ENCODE measurements at regions not wholly inside any gene's neighbourhood (a gene's known extent, or its start where the extent isn't known, plus 50 kb on each side); places are given as distances from the start of the nearest gene placed in this dataset.

DNA sequence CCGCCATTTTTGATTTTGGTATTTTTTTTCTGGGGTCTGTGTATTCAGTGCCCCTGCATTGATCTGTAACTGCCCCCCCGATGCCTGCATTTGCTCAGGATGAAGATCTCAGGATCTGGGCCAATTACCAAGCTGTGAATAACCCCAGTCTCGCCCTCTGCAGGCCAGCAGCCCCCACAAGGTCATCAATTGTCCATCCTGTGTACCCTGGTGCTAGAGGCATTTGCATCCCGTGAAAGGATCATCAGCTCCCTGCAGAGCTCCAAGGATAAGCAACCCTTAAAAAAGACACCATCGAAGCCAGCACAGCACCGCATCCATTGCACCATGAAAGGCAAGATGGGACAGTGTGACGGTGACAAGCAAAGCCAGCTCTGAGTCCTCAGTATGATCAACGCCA is 154.1 kb upstream of the KLHL29 start:
- DNase-seq (ENCODE audit: low spot score) (no peak), ATAC-seq (no peak)
- intact Hi-C loops (cut with DNase I), result no loop called here

DNA sequence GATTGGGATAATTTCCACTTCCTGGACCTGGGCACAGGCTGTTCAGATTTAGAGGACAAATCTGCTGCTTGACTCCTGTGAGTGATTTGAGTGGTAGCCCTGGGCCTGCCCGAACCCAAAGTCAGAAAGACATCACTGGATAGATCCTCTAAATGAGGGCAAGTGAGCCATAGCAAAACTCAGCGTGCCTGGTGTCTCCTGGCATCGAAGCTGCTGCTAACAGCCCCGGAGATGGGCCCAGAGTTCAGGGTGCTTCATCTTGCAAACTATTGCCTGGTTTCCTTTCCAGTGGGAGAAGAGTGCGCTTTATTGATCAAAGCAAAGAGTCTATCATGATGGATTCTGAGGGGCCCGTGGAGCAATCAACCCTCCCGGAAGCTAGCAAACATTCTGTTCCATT is 153.1 kb upstream of the KLHL29 start:
- intact Hi-C loops (cut with DNase I), result no loop called here
- DNase-seq (ENCODE audit: low spot score) (no peak), ATAC-seq (no peak)

DNA sequence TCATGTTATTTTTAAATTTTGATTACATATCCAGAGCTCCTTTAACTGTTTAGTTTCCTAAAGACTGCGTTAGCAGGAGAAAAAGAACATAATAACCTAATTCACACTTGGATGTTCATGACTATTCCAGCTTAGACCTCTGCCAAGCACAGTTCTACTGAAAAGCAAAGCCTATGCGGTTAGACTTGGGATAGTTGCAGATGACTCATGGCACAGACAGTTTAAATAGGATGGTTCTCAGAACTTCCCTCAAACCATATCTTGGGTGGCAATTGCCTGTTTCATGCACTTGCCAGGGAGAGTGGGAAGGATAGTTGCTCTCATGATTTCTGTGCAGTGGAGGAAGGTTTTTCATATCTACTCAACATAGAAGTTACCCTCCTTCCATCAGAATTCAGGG is 149.7 kb upstream of the KLHL29 start:
- DNase-seq (ENCODE audit: low spot score) (no peak), ATAC-seq (no peak)
- intact Hi-C loops (cut with DNase I), result no loop called here

DNA sequence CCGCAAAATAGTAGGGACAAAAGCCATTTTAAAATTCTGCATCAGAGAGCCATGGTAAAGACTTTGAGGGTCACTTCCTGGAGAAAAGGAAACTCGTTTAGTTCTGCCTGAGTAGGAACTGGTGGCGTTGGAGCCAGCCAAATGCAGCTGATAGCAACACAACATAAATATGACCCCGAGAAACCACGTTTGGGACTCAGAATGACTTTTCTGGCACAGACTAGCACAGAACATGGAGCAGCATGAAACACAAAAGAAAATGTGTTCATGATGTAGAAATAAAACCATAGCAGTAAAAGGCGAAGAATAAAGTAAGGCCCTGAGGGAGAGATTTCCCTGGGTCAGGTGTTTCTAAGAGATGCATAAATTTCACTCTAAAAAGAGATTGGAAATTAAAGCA is 149.2 kb upstream of the KLHL29 start:
- DNase-seq (ENCODE audit: low spot score), result no peak
- intact Hi-C loops (cut with DNase I), result no loop called here
- ATAC-seq, result no peak

DNA sequence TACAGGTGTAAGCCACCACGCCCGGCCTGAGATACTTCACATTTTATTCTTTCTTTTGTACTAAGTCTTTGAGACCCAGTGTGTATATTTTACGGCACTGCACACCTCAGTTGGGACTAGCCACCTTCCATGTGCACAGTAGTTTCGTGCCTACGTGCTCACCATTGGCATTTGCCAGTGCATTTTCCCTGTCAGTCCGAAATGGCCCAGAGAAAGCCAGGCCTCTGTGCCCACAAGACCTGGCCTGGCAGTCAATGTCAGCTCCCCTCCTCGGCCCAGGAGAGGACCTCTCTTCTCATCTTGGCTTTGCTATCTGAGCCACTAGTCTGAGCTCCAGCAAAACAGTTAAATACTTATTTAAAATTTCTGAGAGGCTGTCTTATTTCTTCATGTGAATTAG is 147.8 kb upstream of the KLHL29 start:
- DNase-seq (ENCODE audit: low spot score) (no peak), ATAC-seq (no peak)
- intact Hi-C loops (cut with DNase I), result no loop called here

DNA sequence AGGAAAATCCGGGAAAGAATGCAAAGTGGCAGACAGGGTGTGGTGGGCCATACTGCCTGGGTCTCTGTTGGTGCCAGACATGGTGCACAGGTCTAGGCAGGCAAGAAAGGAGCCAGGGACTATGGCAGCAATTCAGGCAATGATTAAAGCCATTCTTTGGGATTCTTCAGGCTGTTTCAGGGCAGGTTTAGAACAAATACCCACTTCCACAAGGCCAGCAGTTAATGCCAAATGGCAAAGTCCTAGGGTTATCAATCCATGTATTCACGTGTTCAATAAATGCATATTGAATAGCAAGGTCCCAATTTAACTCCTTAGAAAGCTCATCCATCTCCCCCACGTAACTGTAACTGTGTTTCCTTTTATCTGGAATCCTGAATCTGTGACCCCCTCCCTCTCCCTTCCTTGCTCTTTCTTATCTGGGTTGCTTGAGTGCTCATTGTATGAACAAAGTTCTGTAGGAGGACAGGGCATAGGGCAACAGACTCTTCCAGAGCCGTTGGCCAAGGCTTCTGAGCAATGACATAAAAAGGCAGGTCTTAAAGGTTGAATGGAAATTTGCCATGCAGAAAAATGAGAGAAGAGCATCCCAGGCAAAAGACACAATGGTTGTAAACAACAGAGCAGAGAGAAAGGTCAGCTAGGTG is 146.8 kb upstream of the KLHL29 start:
- DNase-seq (ENCODE audit: low spot score) (no peak), ATAC-seq (no peak)
- intact Hi-C loops (cut with DNase I), result no loop called here

DNA sequence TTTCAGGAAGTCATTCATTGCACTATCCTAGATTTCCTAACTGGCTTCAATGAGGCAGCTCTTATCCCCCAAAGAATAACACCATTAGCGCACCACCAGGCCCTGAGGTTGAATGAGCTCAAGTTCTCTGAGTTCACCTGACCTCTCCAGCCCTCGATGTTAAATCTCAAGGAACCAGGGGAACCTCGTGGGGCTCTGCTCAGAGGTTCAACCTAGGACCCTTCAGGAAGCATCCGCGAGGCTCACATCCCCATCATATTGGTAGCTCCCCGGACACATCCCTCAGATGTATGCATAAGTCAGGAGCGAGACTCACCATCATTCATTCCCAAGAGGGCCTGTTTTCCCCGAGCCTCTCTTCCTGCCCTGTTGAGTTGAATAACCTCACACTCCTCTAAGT is 145.6 kb upstream of the KLHL29 start:
- DNase-seq (ENCODE audit: low spot score) (no peak), ATAC-seq (no peak)
- intact Hi-C loops (cut with DNase I), result no loop called here

DNA sequence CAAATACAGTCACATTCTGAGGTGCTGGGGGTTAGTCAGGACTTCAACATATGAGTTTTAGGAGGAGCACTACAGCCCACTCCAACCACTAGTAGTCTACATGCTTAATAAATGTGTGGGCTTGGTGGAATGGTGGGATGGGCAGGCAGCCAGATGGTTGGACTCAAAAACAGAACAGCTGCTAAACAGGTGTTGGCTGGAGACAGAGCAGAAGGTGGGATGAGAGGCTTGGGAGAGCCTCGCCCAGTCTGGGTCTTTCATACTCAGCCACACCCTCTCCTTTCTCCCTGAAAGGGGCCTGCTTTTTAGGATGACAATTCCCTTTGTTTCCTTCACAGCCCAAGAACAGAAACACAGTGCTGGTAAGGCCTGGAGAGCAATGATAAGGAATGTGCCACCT is 143.9 kb upstream of the KLHL29 start:
- intact Hi-C loops (cut with DNase I), result no loop called here
- ATAC-seq, result no peak
- DNase-seq (ENCODE audit: low spot score), result no peak

DNA sequence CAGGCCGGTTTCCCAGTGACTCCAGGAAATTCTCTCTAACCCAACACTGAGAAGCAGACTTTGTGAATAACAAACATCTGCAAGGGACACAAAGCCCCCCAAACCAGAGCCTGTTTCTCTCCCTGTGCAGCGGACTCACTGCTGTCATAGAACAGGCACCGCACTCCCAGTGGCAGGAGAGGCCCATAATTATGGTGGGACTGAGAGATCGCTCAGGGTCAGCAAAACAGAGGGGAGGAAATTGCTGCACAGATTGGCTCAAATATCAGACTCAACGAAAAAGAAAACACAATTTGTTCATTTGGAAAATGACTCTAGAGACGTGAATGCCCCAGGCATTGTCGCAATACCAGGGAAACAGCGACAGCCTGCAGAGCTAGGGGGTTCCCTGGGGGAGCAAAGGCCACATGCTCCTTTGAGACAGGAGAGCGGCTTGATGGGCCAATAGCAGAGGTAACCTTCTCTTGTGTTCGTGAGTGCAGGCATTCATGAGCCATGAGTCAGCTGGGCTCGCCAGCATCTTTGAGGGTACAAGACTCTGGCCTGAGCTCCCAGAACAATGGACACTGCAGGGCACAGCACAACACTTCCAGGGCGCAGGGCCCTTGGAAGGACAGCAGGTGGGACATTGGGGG is 143.3 kb upstream of the KLHL29 start:
- intact Hi-C loops (cut with DNase I), result no loop called here
- ATAC-seq (no peak), DNase-seq (ENCODE audit: low spot score) (no peak)

DNA sequence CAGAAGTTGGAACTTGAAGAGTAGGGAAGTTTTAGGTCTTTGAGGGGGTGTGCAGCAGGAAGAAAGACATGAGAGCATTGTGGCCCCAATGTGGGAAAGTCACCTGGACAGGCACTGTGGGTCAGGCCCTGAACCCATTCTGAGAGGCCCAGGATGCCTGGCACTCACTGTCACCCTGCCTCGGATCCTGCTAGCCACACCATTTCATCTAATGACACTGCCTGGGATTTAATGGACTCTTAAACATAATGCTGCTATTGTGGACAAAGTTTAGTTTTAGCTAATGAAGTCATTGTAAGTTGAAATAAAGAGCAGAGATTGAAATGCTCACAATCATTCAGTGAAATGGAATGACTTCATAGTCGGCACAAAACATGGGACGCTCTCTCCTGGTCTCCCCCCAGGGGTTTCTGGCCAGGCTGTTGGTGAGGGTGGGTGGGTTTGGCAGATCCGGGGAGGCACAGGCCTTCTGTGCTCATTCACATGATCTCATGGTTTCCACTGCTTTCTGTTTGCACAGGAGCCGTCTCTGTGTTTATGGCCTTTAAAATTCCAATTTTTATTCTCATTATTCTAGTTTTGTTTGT is 141.8 kb upstream of the KLHL29 start:
- intact Hi-C loops (cut with DNase I), result no loop called here
- DNase-seq (ENCODE audit: low spot score) (no peak), ATAC-seq (peak; percentile 70)

DNA sequence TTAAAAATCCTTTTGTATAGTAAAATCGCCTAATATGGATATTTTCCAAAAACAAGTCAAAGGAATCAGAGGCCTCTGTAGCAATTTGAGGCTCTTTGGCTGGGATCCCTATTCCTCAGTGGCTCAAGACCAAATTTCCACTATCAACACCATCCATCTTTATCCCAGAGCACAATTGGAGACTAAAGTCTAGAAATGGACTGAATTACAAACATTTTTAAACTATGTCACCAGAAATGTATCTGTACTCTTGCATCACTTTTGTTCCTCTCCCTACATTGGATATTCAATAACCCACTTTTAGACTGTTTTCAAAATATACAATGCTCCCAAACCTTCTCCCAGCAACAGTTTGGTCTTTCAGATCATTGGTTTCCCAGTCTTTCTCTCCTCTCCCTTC is 140.4 kb upstream of the KLHL29 start:
- intact Hi-C loops (cut with DNase I), result no loop called here
- no peak for DNase-seq (ENCODE audit: low spot score)

DNA sequence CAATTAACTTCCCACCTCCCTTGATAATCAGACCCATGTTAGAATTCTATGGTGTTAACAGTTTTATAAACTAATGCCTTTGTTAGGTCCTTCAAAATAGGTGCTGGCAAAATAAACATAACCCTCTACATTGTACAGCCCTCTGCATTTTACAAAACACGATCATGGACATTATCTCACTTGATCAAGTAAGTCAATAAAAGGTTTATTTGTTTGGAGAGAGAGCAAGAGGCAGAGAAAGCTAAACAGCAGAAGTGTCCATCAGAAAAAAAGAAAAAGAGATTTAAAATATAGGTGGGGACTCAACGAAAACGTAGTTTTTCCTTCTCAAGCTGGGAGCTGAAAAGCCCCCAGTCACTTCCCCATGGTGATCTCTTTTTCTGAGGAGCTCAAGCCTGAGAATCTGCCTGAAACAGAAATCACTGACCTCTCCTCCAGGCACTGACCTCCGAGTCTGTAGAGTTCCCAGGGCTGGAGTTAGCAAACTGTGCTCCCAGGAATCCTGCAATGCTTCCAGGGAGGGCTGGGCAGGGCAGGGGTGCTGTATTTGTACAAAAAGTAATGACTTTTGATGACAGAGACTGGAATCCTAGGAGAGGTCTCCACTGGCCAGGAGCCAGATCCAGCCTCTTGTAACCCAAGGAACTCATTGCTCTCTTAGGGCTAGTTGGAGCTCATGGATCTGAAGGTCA is 137.8 kb upstream of the KLHL29 start:
- DNase-seq (ENCODE audit: low spot score), result no peak
- ATAC-seq, result no peak
- intact Hi-C loops (cut with DNase I), result no loop called here

More for the DNA sequence above, 140.4 kb upstream of the KLHL29 start:
- ATAC-seq, result no peak

DNA sequence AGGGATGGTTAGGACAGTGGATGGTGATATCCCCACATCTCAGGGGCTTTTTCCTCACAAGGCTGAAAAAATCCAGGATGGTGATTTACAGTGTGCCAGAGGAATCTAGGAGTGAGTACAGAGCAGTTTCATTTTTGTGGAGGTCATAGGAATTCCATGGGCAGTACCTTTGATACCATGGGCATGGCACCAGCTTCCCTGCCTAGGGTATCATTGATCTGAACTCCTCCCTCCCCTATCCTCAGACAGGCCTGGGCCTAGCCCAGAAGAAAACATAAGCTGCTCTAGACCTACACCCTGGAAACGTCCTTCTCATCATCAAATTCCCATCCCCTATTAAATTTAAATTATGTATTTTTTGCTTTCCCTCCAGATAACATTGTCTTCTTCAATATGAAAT is 136.3 kb upstream of the KLHL29 start:
- intact Hi-C loops (cut with DNase I), result no loop called here
- ATAC-seq, result no peak
- DNase-seq (ENCODE audit: low spot score), result no peak

DNA sequence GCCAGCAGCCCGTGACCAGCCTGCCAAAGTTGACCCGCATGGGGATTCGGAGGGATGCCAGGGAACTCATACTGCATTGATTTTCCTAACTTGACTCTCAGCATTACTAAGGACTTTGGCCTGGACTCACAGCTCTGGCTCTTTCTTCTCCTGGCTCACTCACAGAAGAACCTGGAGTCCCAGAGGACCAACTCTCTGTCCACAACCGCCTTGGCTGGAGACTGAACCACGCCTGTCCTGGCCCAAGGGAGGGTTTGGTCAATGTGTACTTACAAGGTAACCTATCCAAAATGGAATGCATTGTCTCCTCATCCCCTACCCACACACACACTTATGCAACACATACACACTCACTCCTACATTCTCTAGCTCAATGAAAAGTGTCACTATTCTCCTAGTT is 135.6 kb upstream of the KLHL29 start:
- no peak for DNase-seq (ENCODE audit: low spot score)
- ATAC-seq, result peak; percentile 82
- intact Hi-C loops (cut with DNase I), result no loop called here

DNA sequence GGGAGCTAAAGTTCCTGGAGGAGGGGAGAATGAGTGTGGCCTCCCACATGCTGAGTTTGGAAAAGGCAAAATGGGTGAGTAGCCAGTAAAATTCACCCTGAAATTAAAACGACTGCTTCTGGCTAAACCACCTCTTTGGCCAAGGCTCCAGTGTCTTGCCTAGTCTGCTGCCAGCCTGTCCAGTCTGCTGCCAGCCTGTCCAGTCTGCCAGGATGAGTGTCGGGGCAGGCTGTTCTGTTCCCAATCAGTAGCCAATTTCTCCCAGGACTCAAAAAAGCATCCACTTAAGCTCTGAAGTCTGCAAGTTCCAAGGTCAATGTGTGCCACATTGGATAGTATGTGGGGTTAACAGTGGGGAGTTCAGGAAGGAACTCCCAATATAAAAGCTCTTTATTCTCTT is 134.6 kb upstream of the KLHL29 start:
- no peak for ATAC-seq

DNA sequence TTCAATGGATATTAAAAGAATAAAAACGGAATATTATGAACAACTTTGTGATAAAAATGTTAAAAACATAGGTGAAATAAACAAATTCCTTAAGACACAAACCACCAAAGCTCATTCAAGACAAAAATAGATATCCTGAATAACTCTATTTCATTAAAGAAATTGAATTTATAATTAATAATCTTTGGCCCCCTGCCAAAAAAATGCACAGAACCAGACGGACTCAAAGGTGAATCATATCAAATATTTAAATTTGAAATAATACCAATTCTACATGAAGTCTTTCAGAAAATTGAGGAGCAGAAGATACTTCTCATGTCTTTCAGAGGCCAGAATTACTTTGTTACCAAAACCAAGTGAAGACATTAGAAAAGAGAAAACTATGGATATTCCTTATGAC is 128.3 kb upstream of the KLHL29 start:
- ATAC-seq (no peak), DNase-seq (ENCODE audit: low spot score) (no peak)
- intact Hi-C loops (cut with DNase I), result no loop called here

More for the DNA sequence above, 134.6 kb upstream of the KLHL29 start:
- intact Hi-C loops (cut with DNase I), result no loop called here
- no peak for DNase-seq (ENCODE audit: low spot score)

DNA sequence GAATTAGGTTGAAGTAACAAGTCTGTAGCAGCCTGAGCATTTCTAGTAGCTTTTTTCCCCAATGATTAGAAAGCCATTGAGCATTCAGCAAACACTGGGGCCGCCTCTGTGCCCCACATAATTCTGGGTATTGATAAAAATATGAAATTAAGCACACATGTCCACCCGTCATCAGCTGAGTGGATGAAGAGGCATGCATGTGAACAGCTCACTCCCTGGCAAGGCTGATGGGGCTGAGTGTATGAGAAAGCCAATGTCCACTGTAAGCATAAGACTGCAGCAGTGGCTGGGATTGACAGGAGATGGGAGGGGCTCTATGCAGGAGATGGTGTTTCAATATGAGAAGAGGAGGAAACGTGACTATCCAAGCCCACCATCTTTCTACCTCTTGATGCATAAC is 124.4 kb upstream of the KLHL29 start:
- ATAC-seq (no peak), DNase-seq (ENCODE audit: low spot score) (no peak)
- intact Hi-C loops (cut with DNase I), result no loop called here

DNA sequence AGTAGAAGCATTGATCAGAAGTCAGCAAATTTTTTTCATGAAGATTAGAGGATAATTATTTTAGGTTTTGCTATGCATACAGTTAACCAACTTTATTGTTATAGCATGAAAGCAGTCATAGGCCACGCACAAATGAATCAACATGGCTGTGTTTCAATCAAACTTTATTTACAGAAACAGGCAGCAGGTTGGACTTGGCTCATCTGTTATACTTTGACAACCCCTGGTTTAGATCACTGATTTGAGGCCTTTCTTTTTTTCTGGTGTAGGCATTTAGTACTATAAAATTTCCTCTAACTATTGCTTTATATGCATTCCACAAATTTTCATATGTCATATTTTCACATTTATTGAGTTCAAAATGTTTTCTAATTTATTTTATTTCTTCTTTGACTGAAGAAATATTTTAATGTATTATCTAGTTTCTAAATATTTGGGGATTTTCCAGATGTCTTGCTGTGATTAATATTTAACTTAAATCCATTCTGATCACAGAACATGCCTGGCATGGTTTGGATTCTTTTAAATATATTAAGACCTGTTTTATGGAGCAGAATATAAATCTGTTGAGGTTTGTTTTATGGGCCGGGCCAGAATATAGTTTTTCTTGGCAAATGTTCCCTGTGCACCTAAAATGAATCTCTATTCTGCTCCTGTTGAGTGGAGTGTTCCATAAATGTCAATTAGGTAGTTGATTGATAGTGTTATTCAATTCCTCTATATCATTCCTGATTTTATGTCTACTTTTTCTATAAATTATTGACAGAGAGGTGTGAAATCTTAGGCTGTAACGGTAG is 116.3 kb upstream of the KLHL29 start:
- no peak for ATAC-seq
- no peak for DNase-seq (ENCODE audit: low spot score)
- intact Hi-C loops (cut with DNase I), result no loop called here

DNA sequence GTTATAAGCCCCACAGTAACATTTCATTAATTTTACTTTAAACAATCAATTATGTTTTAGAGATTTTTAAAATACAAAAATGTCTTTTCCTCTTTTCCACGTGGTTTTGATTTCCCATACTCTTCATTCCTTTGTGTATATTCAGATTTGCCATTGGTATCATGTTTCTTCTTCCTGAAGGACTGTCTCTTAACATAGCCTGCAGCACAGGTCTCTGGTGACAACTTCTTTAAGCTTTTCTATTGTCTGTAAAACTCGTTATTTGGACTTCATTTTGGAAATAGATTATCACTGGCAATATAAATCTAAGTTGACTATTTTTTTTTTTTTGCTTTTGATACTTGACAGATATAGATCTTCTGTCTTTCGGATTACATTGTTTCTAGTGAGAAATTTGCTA is 115.2 kb upstream of the KLHL29 start:
- DNase-seq (ENCODE audit: low spot score), result no peak
- no peak for ATAC-seq
- intact Hi-C loops (cut with DNase I), result no loop called here

DNA sequence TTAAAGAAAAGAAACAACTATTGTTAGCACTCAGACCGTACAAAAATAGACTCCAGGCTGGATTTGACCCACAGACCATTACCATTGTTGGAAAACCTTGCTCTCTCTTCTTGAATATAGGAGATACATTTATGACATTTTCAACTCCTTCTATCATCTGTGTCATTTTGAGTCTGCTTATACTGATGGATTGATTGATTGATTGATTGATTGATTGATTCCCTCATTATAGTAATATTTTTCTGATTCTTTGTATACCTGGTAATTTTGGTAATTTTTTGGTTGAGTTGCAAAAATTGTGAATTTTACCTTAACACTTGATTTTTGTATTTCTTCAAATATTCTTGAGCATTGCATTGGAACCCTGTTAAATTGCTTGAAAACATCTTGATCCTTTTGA is 114.2 kb upstream of the KLHL29 start:
- DNase-seq (ENCODE audit: low spot score), result no peak
- intact Hi-C loops (cut with DNase I), result no loop called here
- no peak for ATAC-seq

Measured in sciatic nerve (tissue), 2 donors.